GM23338 (cell line): ENCODE measurements at regions not wholly inside any gene's neighbourhood (a gene's known extent, or its start where the extent isn't known, plus 50 kb on each side); places are given as distances from the start of the nearest gene placed in this dataset.

ENCODE experiments used
- CREB1 ChIP-seq: fragments of 250-450 bp; sonication (Bioruptor Pico); IDR thresholded peaks from 2 replicates; pipeline ENCODE4 v1.5.0; 2020; ENCODE audit warnings: low read depth, mild to moderate bottlenecking, moderate library complexity
- EZH2 ChIP-seq: fragments of 200-600 bp; sonication (generic); IDR thresholded peaks from one replicate; pipeline ENCODE4 v1.8.0; 2017; ENCODE audit warnings: antibody characterized with exemption, mild to moderate bottlenecking, low read depth; ENCODE audit not compliant: unreplicated experiment
- EZH2phosphoT487 ChIP-seq: fragments of 200-600 bp; sonication (generic); IDR thresholded peaks from one replicate; pipeline ENCODE4 v1.8.1; 2018; ENCODE audit warnings: antibody characterized with exemption; ENCODE audit not compliant: unreplicated experiment
- JUNB ChIP-seq: IDR thresholded peaks from one replicate; pipeline ENCODE4 v1.6.1; 2016; ENCODE audit warnings: antibody characterized with exemption; ENCODE audit not compliant: unreplicated experiment
- NANOG ChIP-seq: IDR thresholded peaks from 2 replicates; pipeline ENCODE4 v1.6.1; 2016; ENCODE audit warnings: antibody characterized with exemption, borderline replicate concordance
- POLR2AphosphoS5 ChIP-seq: IDR thresholded peaks from 2 replicates; pipeline ENCODE4 v1.6.1; 2016; ENCODE audit warnings: antibody characterized with exemption, low read depth
- TF ChIP-seq, protein P1 (sequence below): fragments of 250-450 bp; sonication (Bioruptor Pico); IDR thresholded peaks from 2 replicates; pipeline ENCODE4 v1.5.0; 2020; ENCODE audit warnings: mild to moderate bottlenecking, moderate library complexity
- TF ChIP-seq, protein P2 (sequence below): IDR thresholded peaks from one replicate; pipeline ENCODE4 v1.6.1; 2018; ENCODE audit warnings: antibody characterized with exemption; ENCODE audit not compliant: unreplicated experiment

- TF ChIP-seq, protein P1, sequence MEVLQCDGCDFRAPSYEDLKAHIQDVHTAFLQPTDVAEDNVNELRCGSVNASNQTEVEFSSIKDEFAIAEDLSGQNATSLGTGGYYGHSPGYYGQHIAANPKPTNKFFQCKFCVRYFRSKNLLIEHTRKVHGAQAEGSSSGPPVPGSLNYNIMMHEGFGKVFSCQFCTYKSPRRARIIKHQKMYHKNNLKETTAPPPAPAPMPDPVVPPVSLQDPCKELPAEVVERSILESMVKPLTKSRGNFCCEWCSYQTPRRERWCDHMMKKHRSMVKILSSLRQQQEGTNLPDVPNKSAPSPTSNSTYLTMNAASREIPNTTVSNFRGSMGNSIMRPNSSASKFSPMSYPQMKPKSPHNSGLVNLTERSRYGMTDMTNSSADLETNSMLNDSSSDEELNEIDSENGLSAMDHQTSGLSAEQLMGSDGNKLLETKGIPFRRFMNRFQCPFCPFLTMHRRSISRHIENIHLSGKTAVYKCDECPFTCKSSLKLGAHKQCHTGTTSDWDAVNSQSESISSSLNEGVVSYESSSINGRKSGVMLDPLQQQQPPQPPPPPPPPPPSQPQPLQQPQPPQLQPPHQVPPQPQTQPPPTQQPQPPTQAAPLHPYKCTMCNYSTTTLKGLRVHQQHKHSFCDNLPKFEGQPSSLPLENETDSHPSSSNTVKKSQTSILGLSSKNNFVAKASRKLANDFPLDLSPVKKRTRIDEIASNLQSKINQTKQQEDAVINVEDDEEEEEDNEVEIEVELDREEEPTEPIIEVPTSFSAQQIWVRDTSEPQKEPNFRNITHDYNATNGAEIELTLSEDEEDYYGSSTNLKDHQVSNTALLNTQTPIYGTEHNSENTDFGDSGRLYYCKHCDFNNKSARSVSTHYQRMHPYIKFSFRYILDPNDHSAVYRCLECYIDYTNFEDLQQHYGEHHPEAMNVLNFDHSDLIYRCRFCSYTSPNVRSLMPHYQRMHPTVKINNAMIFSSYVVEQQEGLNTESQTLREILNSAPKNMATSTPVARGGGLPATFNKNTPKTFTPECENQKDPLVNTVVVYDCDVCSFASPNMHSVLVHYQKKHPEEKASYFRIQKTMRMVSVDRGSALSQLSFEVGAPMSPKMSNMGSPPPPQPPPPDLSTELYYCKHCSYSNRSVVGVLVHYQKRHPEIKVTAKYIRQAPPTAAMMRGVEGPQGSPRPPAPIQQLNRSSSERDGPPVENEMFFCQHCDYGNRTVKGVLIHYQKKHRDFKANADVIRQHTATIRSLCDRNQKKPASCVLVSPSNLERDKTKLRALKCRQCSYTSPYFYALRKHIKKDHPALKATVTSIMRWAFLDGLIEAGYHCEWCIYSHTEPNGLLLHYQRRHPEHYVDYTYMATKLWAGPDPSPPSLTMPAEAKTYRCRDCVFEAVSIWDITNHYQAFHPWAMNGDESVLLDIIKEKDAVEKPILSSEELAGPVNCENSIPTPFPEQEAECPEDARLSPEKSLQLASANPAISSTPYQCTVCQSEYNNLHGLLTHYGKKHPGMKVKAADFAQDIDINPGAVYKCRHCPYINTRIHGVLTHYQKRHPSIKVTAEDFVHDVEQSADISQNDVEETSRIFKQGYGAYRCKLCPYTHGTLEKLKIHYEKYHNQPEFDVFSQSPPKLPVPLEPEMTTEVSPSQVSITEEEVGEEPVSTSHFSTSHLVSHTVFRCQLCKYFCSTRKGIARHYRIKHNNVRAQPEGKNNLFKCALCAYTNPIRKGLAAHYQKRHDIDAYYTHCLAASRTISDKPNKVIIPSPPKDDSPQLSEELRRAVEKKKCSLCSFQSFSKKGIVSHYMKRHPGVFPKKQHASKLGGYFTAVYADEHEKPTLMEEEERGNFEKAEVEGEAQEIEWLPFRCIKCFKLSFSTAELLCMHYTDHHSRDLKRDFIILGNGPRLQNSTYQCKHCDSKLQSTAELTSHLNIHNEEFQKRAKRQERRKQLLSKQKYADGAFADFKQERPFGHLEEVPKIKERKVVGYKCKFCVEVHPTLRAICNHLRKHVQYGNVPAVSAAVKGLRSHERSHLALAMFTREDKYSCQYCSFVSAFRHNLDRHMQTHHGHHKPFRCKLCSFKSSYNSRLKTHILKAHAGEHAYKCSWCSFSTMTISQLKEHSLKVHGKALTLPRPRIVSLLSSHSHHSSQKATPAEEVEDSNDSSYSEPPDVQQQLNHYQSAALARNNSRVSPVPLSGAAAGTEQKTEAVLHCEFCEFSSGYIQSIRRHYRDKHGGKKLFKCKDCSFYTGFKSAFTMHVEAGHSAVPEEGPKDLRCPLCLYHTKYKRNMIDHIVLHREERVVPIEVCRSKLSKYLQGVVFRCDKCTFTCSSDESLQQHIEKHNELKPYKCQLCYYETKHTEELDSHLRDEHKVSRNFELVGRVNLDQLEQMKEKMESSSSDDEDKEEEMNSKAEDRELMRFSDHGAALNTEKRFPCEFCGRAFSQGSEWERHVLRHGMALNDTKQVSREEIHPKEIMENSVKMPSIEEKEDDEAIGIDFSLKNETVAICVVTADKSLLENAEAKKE (CRISPR knock-in tag), result no peak
- TF ChIP-seq NANOG (no peak), EZH2phosphoT487 (no peak), CREB1 (no peak), JUNB (no peak), POLR2AphosphoS5 (no peak), EZH2 (no peak)
- TF ChIP-seq, protein P2, sequence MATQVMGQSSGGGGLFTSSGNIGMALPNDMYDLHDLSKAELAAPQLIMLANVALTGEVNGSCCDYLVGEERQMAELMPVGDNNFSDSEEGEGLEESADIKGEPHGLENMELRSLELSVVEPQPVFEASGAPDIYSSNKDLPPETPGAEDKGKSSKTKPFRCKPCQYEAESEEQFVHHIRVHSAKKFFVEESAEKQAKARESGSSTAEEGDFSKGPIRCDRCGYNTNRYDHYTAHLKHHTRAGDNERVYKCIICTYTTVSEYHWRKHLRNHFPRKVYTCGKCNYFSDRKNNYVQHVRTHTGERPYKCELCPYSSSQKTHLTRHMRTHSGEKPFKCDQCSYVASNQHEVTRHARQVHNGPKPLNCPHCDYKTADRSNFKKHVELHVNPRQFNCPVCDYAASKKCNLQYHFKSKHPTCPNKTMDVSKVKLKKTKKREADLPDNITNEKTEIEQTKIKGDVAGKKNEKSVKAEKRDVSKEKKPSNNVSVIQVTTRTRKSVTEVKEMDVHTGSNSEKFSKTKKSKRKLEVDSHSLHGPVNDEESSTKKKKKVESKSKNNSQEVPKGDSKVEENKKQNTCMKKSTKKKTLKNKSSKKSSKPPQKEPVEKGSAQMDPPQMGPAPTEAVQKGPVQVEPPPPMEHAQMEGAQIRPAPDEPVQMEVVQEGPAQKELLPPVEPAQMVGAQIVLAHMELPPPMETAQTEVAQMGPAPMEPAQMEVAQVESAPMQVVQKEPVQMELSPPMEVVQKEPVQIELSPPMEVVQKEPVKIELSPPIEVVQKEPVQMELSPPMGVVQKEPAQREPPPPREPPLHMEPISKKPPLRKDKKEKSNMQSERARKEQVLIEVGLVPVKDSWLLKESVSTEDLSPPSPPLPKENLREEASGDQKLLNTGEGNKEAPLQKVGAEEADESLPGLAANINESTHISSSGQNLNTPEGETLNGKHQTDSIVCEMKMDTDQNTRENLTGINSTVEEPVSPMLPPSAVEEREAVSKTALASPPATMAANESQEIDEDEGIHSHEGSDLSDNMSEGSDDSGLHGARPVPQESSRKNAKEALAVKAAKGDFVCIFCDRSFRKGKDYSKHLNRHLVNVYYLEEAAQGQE, result no peak
Observed at GRCh38 chr20:2210646-2211552, 84.9 kb upstream of the TGM3 start (continued).
